Jurkat, Clone E6-1 (cell line): ENCODE measurements at regions not wholly inside any gene's neighbourhood (a gene's known extent, or its start where the extent isn't known, plus 50 kb on each side); places are given as distances from the start of the nearest gene placed in this dataset.

Experiments
- DNase-seq: peaks from one replicate; pipeline ENCODE4 v3.0.0-alpha.2; 2011; ENCODE audit warnings: low read depth, low spot score
- H3K4me3 ChIP-seq: 2 replicates; pipeline ENCODE4 v1.5.1; 2011; ENCODE audit warnings: mild to moderate bottlenecking, low read length, control low read depth, moderate library complexity

DNA sequence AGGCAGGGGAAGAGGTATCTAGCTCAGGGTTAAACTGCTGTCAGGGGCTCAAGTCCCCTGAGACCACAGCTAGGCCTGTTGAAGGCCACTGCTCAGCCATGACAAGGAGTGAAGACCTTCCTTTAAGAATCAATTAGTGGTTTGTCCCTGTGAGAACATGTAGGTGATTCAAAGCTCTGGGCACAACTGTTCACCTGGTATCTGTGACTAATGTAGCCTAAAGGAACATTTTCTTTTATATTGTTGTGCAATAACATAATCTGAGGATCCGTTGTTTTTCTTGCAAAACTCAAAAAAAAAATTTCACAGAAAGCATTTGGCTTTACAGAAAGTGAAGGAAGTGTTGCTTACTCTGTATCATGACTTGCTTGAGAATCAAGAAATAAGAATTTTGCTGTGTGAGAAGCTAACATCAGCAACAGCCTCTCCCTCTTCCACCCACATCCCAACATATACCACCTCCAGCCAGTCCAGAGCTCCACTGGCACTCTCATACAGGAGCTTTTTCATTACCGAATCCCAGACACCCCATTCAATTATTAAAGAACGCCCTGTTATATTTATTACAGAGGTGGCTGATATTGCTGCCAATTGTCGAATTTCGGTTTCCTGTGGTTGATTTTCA, 807.0 kb downstream of the TLE4 start:
- no peak overlapping the region for H3K4me3 ChIP-seq
- no peak for DNase-seq

DNA sequence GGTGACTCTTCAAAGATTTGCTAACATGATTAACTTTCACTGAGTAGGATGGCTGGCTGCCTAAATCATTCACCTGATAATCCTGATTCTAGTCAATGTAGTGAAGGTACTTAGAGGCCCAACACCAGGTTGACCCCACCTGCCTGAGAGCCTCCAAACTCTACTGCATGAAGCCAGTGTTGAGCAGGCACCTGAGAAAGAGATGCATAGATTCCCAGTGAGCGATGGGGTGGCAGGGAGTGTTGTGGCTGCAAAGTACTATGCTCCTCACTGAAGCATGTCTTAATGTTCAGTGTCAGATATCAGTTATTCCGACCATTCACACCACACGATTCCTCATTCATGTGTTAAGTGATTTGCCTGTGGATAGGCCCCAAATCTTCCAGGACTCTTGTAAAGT, 804.4 kb downstream of the TLE4 start:
- H3K4me3 ChIP-seq = no peak overlapping the region
- no peak for DNase-seq

DNA sequence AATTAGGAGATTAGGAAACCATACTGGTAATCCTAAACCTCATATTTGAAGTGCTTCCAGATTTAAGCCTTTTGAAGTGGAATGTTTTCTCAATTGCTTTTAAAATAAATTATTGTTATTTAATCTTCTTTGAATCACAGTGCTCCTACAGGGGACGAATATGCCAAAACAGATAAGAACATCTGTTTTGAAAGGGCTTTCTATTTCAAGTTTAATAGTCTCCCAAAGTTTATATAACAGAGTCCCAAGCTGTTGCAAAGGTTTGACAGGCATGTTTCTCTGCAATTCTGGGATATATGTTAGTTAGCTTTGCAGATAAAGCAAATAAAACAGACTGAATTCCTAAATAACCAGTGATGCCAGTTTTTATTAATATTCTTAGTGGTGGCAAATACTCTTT, 803.7 kb downstream of the TLE4 start:
- H3K4me3 ChIP-seq = no peak overlapping the region
- DNase-seq = no peak

DNA sequence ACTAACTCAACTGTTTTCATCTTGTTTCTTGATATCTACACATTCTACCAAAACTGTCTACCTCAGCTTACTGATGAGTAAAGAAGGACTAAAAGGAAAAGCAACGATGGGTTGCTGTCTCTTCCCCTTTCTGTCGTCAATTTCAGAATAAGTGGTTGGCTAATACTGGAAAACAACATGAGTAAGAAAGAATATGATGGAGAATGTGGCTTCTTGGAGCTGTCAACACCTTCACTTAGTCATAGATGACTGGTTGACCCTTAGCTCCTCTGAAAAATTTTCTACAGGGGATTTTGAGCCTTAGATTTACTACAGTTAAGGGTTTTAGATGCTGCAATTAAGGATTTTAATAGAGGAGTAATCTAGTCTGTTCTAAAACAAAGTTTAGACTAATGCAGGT, 797.9 kb downstream of the TLE4 start:
- no peak for DNase-seq
- H3K4me3 ChIP-seq = no peak overlapping the region

DNA sequence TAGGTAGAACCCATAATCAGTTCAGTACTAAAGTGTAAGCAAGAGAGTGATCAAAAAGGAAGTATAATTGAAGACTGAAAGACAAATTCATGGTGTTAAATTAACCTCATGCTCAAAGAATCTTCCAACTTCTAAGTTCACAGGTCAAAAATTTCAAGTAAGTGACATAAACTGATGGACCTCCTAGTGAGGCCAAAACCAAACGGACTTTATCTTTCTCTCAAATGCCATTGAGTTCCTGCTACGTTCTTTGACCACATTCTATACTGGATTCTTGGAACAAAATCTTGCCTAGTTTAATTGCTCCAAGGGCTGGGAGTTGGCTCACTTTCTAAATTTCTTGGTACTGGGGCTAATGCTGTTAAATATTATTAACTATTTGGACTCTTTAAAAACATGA, 794.9 kb downstream of the TLE4 start:
- H3K4me3 ChIP-seq = no peak overlapping the region
- no peak for DNase-seq

DNA sequence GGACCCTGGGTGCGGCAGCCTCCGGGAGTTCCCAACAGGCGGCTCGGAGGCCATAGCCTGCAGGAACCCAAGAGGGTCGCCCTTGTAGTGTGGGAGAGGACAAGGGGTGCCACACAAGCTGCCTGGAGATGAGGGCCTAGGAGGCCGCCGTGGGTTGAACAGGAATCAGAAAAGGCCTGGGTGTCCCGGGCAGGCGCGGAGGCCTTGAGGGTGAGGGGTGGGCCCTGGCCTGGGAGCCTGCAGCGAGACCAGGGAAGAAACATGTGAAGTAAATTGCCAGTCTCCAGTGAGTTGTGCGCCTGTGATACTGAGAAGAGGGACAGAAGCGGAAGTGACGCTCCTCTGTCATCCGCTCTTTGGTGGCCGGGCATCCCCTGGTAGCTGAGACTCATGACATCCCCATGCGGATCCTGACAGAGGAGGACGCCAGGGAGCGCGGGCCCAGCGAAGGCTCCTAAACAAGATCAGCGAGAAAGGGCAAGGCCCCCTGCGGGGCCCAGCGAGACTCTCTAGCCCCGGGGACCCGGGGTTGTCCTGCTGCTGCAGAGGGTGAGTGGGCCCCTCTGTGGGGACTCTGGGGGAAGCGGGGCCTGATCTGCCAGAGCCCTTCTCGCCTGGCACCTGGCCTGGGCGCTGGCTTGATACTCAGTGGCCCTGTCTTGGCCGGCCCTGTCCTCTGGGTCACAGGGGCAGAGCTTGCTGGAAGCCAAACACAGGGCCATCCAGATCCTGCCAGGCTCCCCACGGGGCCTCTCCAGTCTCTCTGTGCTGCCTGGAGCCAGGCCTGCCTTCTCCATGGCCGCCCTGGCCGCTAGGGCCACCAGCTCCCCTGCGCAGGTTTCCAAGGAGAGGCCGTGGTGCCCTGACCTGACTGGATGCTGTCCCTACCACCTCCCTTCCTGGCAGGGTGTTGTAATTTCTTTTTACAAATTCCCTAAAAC, 788.4 kb downstream of the TLE4 start:
- DNase-seq = no peak
- no peak overlapping the region for H3K4me3 ChIP-seq

DNA sequence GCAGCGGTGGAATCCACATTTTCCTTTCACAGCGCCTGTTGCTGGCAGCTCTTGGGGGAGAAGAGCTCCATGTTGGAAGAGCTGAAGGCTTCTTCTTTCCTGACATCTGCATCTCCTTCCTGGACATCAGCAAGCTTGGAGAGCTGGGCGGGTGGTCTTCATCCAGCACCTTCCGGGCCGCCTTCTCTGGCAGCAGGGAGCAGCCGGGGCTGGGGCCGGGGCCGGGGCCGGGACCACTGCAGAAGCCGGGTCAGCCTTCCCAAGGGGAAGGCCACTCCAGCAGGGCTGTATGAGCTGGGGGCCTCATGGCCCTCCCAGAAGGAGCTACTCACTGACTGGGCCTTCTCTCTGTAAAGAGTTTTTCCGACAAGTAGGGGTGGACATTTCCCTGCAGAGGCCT, 787.5 kb downstream of the TLE4 start:
- no peak for DNase-seq
- H3K4me3 ChIP-seq = no peak overlapping the region

DNA sequence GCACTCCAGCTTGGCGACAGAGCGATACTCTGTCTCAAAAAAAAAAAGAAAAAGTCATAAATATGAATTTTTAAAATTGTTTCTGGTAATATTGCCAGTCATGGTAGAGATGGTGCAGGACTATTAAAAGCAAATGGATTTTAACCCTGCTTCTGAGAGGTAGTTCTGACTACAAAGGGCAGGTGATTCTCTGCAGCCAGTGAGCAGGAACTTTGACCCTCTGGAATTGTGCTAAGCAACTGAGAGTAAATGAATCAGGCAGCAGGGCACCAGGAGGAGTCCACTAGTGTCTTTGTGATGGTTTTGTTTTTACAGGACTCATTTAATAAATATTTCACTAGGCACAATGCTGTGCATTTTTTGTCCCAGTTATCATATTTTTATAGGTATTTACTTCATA, 781.2 kb downstream of the TLE4 start:
- no peak overlapping the region for H3K4me3 ChIP-seq
- no peak for DNase-seq

DNA sequence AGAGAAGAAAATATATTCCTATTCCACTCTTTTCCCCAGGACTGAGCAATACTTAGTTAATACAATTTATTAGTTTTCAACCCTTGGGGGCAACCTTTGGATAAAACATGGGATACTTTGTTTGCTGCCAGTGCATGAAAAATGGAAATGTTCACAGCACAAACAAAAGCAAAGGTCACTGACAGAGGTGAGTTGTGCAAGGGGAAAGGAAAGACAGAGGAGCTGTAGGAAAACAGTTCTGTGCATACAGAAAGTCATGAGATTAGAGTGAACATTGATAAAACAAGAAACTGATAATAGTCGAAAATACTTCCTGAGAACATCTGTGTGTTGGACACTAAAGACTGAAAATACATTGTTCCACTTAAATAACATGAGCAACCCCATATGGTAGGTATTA, 779.8 kb downstream of the TLE4 start:
- no peak overlapping the region for H3K4me3 ChIP-seq
- no peak for DNase-seq

DNA sequence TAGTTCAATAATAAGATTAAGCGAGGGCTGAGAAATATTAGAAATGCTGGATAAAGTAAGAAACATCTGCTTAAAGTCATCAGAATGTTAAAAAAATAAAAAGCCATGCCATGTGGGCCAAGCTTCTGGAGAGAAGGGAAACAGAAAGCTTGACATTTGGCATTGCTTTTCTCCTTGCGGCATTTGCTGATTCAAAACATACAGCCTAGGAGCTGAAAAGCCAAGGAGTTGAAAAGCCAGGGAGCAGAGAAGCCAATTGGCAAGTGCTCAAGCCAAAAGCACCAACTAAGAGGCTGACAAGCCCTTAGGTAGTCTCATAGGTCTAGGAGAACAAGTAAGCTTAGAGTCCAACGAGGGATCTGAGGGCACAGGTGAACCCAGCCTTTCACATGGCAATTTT, 754.3 kb downstream of the TLE4 start:
- DNase-seq = no peak
- H3K4me3 ChIP-seq = no peak overlapping the region

DNA sequence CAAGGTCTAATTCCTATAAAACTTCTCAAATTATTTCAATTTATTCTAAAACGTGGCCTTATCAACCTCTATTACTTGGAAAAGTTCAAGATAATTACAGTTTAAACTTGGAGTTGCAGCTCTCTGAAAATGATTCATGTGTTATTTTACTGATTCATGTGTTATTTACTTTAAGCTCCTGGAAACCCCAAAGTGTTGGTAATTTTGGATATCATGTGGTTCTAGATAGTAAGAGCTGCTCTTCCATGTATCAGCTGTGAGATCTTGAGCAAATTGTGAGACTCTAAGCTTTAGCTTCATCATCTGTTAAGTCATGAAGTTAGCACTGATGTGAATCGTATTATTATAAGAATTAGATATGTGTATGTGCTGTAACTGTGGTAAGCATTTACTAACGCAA, 749.2 kb downstream of the TLE4 start:
- H3K4me3 ChIP-seq = no peak overlapping the region
- no peak for DNase-seq

DNA sequence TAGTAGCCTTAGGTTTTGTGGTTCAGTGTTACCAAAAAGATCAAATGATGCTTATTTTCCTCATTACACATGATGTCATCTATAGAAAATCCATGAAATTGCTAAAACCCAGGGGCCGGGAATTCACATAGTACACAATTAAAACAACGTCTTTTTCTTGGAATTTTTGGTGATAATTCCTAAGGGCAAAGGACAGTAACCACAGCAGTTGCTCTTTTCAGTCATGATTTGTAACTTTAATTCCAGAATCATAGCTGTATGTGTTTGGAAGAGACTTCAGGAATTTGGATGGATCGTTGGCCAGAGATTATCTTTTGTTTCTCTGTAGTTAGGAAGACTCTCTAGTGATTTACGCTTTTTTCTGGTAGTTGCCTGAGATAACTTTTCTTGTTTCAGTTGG, 748.7 kb downstream of the TLE4 start:
- DNase-seq = no peak
- H3K4me3 ChIP-seq = no peak overlapping the region

DNA sequence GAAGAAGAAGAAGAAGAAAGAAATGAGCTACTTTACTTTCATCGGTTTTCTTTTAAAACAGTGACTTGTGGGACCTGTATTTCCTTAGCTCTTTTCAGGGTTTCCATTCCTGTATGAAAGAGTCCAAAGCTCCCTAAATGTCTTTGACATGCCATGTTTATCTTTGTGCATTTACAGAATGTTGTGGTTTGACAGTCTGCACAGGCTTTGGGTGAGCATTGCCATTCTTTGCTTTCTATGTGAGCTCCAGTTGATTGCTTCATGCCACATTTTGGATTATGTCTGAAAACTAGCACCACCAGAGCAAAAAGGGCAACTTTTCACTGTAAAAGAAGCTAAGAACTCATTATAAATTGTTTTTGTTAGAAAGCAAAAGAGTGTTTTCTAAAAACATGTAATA, 733.4 kb downstream of the TLE4 start:
- no peak for DNase-seq
- no peak overlapping the region for H3K4me3 ChIP-seq

DNA sequence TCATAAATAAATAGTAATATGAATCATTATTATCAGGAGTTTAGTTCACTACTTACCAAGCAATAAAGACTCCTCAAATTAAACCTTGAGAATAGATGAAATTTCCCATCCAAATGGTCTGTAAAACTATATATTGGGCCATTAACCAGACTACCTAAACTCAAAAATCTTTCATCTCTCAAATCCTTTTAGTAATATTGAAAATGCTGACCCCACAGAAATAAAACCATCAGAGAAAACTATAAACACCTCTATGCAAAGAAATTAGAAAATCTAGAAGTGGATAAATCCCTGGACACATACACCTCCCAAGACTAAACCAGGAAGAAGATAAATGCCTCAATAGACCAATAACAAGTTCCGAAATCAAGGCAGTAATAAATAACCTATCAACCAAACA, 723.2 kb downstream of the TLE4 start:
- DNase-seq = no peak
- H3K4me3 ChIP-seq = no peak overlapping the region

DNA sequence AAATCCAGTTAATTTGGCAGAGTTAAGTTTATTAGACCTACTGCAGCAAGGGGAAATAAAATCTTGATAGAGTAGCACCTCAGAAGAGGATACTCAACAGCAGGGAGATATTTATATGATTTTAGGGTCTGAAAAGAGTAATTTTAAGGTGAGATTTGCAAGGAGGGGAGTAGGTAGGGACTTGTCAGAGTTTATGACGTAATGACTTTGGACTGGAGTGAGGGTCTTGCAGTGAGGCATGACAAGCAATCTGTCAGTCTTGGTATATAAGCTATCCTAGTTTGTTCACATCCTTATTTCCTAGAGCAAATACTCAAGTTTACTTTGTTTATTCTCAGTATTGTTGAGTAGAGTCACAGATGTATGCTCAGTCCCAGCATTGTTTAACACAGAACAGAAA, 722.6 kb downstream of the TLE4 start:
- DNase-seq = no peak
- H3K4me3 ChIP-seq = no peak overlapping the region

DNA sequence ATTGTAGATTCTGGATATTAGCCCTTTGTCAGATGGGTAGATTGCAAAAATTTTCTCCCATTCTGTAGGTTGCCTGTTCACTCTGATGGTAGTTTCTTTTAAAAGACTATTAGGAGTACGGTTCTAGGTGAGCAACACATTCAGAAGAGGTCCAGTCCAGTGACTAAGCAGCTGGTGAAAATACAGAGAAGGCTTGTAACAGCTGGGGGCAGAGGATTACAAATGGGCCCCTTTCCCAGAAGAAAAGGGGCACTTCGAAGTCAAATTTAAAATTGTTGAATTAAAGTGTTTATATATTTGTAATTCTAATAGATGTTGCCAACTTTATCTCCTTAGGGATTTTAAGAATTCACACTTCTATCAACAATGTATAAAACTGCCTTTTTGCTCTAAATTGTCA, 720.5 kb downstream of the TLE4 start:
- no peak for DNase-seq
- H3K4me3 ChIP-seq = no peak overlapping the region

DNA sequence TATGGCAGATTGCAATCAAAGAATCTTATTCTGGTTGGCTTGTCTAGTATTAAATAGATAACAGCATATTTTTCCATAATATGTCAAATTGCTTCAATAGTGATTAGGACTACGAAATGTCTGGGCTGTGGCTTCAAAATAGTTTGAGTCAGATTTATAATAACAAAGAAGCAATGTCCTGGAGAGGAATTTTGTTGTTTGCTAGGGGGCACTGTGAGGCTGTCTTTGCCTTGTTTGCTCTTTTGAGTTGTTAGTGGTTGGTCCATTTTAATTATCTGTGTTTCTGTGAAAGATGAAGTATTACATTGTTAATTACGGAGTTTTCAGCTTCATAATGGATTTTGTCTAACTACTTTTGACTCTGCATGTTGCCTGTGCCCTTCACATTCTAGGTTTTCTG, 713.6 kb downstream of the TLE4 start:
- DNase-seq = peak; percentile 3
- no peak overlapping the region for H3K4me3 ChIP-seq

DNA sequence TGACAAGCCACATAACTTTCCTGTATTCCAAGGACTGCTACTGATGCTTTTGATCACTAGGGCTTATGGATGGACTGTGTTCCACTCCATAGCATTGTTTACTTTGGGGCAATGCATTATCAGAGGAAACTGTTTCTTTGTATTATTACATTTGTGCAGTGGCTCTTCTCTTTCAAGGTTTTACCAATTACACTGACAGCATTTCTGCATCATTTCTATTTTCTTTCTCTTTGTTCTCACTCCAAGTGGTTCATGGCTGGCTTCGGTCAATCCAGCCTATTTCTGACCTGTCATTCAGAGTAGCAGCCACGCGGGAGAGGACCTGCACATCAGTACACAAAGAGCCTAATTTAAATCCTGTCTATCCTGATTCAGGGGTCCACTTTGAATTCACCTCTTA, 711.0 kb downstream of the TLE4 start:
- H3K4me3 ChIP-seq = no peak overlapping the region
- DNase-seq = no peak

DNA sequence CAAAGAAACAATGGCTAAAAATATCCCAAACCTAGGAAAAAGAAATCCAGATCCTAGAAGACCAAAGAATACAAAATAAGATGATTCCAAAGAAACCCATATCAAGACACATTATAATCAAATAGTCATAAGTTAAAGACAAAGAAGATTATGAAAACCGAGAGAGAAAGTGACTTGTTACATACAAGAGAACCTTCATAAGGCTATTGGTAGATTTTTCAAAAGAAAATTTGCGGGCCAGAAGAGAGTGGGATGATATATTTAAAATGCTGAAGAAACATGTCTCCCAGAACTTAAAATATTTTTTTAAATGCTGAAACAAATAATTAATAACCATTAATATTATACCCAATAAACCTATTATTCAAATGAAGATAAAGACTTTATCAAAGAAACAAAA, 687.3 kb downstream of the TLE4 start:
- no peak for DNase-seq
- no peak overlapping the region for H3K4me3 ChIP-seq

DNA sequence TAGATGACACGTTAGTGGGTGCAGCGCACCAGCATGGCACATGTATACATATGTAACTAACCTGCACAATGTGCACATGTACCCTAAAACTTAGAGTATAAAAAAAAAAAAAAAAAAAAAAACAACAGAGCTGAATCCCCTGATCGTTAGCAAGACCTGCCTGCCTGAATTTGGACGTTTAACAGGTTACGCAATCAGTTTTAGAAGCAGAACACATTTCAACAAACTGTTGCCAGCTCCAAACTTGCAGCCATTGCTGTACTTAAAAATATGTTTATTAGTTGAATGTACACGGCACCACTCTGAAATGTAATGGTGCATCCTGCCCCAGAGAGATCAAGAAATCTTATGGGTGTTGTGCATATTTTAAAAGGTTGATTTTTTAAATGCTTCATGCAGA, 680.0 kb downstream of the TLE4 start:
- DNase-seq = no peak
- no peak overlapping the region for H3K4me3 ChIP-seq

DNA sequence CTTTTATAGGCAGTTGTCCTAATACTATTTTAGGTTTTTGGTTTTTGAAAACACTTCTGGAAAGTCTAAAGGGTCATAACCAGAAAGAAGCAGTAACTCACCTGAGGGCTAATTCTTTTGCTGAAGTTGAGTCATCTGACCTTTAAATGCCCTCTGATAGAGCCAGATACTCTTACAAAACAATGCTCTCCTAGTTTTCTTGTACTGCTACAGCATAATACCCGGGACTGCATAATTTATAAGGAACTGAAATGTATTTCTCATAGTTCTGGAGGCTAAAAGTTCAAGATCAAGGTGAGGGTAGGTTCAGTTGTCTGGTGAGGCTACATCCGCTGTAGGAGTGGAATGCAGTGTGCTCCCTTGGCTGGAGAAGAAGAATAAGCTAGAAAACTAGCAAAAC, 670.3 kb downstream of the TLE4 start:
- H3K4me3 ChIP-seq = no peak overlapping the region
- no peak for DNase-seq
